KMS-11 (cell line): ENCODE measurements at regions not wholly inside any gene's neighbourhood (a gene's known extent, or its start where the extent isn't known, plus 50 kb on each side); places are given as distances from the start of the nearest gene placed in this dataset.

Source experiments
- H2AFZ ChIP-seq: fragments of 200-600 bp; sonication (generic); 2 replicates; pipeline ENCODE4 v1.6.1; 2016; ENCODE audit warnings: antibody characterized with exemption, mixed run types, low read depth
- H3K27ac ChIP-seq: fragments of 200-600 bp; sonication (generic); 2 replicates; pipeline ENCODE4 v1.6.1; 2016; ENCODE audit warnings: mild to moderate bottlenecking, mixed run types
- H3K27me3 ChIP-seq: fragments of 200-600 bp; sonication (generic); 2 replicates; pipeline ENCODE4 v1.6.1; 2017; ENCODE audit warnings: mild to moderate bottlenecking, low read depth, mixed run types, moderate library complexity; ENCODE audit not compliant: insufficient read depth
- H3K36me3 ChIP-seq: fragments of 200-600 bp; sonication (generic); 2 replicates; pipeline ENCODE4 v1.6.1; 2017; ENCODE audit warnings: mild to moderate bottlenecking, mixed run types; ENCODE audit not compliant: insufficient read depth
- H3K4me1 ChIP-seq: fragments of 200-600 bp; sonication (generic); 2 replicates; pipeline ENCODE4 v1.6.1; 2016; ENCODE audit warnings: mild to moderate bottlenecking, low read depth, mixed run types; ENCODE audit not compliant: poor library complexity, severe bottlenecking
- H3K4me2 ChIP-seq: fragments of 200-600 bp; sonication (generic); 2 replicates; pipeline ENCODE4 v1.7.0; 2016; ENCODE audit warnings: mild to moderate bottlenecking, mixed run types
- H3K4me3 ChIP-seq: fragments of 200-600 bp; sonication (generic); IDR thresholded peaks from 2 replicates; pipeline ENCODE4 v1.6.1; 2017; ENCODE audit warnings: low read depth, low read length, mixed read lengths; ENCODE audit not compliant: insufficient read depth
- H3K79me2 ChIP-seq: fragments of 200-600 bp; sonication (generic); 2 replicates; pipeline ENCODE4 v1.6.1; 2016; ENCODE audit warnings: low read depth, mixed run types; ENCODE audit not compliant: insufficient read depth
- H3K9ac ChIP-seq: fragments of 200-600 bp; sonication (generic); 2 replicates; pipeline ENCODE4 v1.6.1; 2016; ENCODE audit warnings: mild to moderate bottlenecking, mixed run types
- H4K20me1 ChIP-seq: fragments of 200-600 bp; sonication (generic); 2 replicates; pipeline ENCODE4 v1.6.1; 2016; ENCODE audit warnings: mild to moderate bottlenecking, mixed run types; ENCODE audit not compliant: insufficient read depth
- CTCF ChIP-seq: fragments of 200-600 bp; sonication (generic); conservative IDR thresholded peaks from 2 replicates; pipeline ENCODE4 v1.6.1; 2017; ENCODE audit warnings: low read depth, mild to moderate bottlenecking, antibody characterized with exemption, low read length, moderate library complexity, mixed read lengths

- H3K4me2 ChIP-seq: no peak overlapping the region
- TF ChIP-seq CTCF: no peak
- no peaks in the 10 kb centered on the region for H3K79me2 ChIP-seq
- H3K27ac ChIP-seq: no peak overlapping the region
- H3K27me3 ChIP-seq: no peaks in the 10 kb centered on the region
- no peaks in the 10 kb centered on the region for H3K4me1 ChIP-seq
- H3K9ac ChIP-seq: no peak overlapping the region
- H2AFZ ChIP-seq: no peak overlapping the region
- no peaks in the 10 kb centered on the region for H3K36me3 ChIP-seq
- H3K4me3 ChIP-seq: no peak overlapping the region
- no peaks in the 10 kb centered on the region for H4K20me1 ChIP-seq
Measured at GRCh38 chrX:14274691-14275090, 245.0 kb upstream of the GEMIN8 start.

GRCh38 chrX:14267216-14267615, 237.5 kb upstream of the GEMIN8 start:
- H4K20me1 ChIP-seq: no peaks in the 10 kb centered on the region
- TF ChIP-seq CTCF: no peak
- no peak overlapping the region for H3K27ac ChIP-seq
- no peak overlapping the region for H3K9ac ChIP-seq
- H3K27me3 ChIP-seq: no peaks in the 10 kb centered on the region
- no peak overlapping the region for H3K4me3 ChIP-seq
- no peaks in the 10 kb centered on the region for H3K79me2 ChIP-seq
- no peaks in the 10 kb centered on the region for H3K36me3 ChIP-seq
- H2AFZ ChIP-seq: no peak overlapping the region
- H3K4me1 ChIP-seq: no peaks in the 10 kb centered on the region
- no peak overlapping the region for H3K4me2 ChIP-seq

GRCh38 chrX:14266705-14267104, 237.0 kb upstream of the GEMIN8 start:
- Histone ChIP-seq H2AFZ (no peak overlapping the region), H3K4me3 (no peak overlapping the region), H3K4me2 (no peak overlapping the region), H3K9ac (no peak overlapping the region), H3K27me3 (no peaks in the 10 kb centered on the region), H3K27ac (no peak overlapping the region), H3K4me1 (no peaks in the 10 kb centered on the region), H3K36me3 (no peaks in the 10 kb centered on the region), H3K79me2 (no peaks in the 10 kb centered on the region), H4K20me1 (no peaks in the 10 kb centered on the region)
- TF ChIP-seq CTCF: no peak

GRCh38 chrX:14243823-14244222, 214.1 kb upstream of the GEMIN8 start:
- no peak overlapping the region for H2AFZ ChIP-seq
- H3K27ac ChIP-seq: no peak overlapping the region
- H3K4me2 ChIP-seq: no peak overlapping the region
- TF ChIP-seq CTCF: no peak
- H3K79me2 ChIP-seq: no peaks in the 10 kb centered on the region
- no peak overlapping the region for H3K9ac ChIP-seq
- no peaks in the 10 kb centered on the region for H3K4me1 ChIP-seq
- H3K36me3 ChIP-seq: no peaks in the 10 kb centered on the region
- no peak overlapping the region for H3K4me3 ChIP-seq
- H4K20me1 ChIP-seq: no peaks in the 10 kb centered on the region
- H3K27me3 ChIP-seq: no peaks in the 10 kb centered on the region

- Histone ChIP-seq H3K4me3 (no peak overlapping the region), H3K36me3 (no peaks in the 10 kb centered on the region), H3K27ac (no peak overlapping the region), H3K4me2 (no peak overlapping the region), H3K27me3 (no peaks in the 10 kb centered on the region), H2AFZ (no peak overlapping the region), H3K9ac (no peak overlapping the region), H3K4me1 (no peaks in the 10 kb centered on the region), H4K20me1 (no peaks in the 10 kb centered on the region), H3K79me2 (no peaks in the 10 kb centered on the region)
- TF ChIP-seq CTCF: no peak
Measured at GRCh38 chrX:14235004-14235403, 205.3 kb upstream of the GEMIN8 start.
